Activated naive CD8-positive, alpha-beta T cell treated with anti-CD3 and anti-CD28 coated beads, Interleukin-2, amount 10 ng/mL, durations not matched to agents 7 days and 5 days (primary cell): ENCODE measurements at regions not wholly inside any gene's neighbourhood (a gene's known extent, or its start where the extent isn't known, plus 50 kb on each side); places are given as distances from the start of the nearest gene placed in this dataset.
A peak's percentile ranks its signal among the peaks of the same experiment; 100 is the strongest.
"Not testable (repeated sequence)": the region's sequence is repeated elsewhere in the genome, so short reads cannot be mapped to it uniquely, and the experiment has no call there.

Experiments
- ATAC-seq: fragments of 150-1000 bp; cut with Tn5 transposase; one replicate; pipeline ENCODE4 v1.10.0; 2021; ENCODE audit warnings: low read depth, moderate library complexity
- POLR2A ChIA-PET: fragments of 350-600 bp; sonication (Branson Sonifier 250); formaldehyde crosslinking; loops from one replicate; lab custom pipeline; 2021; ENCODE audit warnings: antibody characterized with exemption; lab: Charles Lee
- DNase-seq: peaks from one replicate; pipeline ENCODE4 v3.0.0; 2021
- H3K27ac Mint-ChIP-seq: one replicate; pipeline ENCODE4 v1.8.0; 2022; ENCODE audit warnings: mild to moderate bottlenecking, mixed read lengths
- H3K27me3 Mint-ChIP-seq: one replicate; pipeline ENCODE4 v1.8.0; 2022; ENCODE audit warnings: mild to moderate bottlenecking, moderate library complexity, mixed read lengths
- H3K36me3 Mint-ChIP-seq: one replicate; pipeline ENCODE4 v1.8.0; 2021; ENCODE audit warnings: mild to moderate bottlenecking, mixed read lengths
- H3K4me1 Mint-ChIP-seq: one replicate; pipeline ENCODE4 v1.8.0; 2021; ENCODE audit warnings: mixed read lengths
- H3K4me3 Mint-ChIP-seq: one replicate; pipeline ENCODE4 v1.8.0; 2022; ENCODE audit warnings: mild to moderate bottlenecking, moderate library complexity, mixed read lengths
- H3K9me3 Mint-ChIP-seq: one replicate; pipeline ENCODE4 v1.8.0; 2021; ENCODE audit warnings: mixed read lengths

DNA sequence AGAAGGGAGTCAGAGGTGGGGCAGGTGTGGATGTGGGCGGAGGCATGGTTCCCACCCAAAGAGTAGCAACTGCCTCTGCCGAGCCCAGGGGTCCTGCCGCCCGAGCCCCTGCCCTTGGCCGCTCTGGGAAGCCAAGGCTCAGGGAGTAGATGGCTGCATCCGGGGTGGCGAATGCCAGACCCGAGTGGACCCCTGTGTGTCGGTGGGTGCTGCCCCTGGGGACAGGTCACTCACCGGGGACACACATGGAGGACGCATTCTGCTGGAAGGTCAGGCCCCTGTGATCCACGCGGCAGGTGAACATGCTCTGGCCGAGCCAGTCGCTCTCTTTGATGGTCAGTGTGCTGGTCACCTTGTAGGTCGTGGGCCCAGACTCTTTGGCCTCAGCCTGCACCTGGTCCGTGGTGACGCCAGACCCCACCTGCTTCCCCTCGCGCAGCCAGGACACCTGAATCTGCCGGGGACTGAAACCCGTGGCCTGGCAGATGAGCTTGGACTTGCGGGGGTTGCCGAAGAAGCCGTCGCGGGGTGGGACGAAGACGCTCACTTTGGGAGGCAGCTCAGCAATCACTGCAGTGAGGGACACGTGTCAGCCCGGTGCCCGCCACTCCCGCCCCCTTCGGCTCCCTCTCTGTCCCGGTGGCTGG, 329.0 kb downstream of the TMEM121 start:
- Mint-ChIP-seq H3K27ac (no peak overlapping the region), H3K27me3 (no peaks in the 10 kb centered on the region), H3K9me3 (no peaks in the 10 kb centered on the region), H3K36me3 (peaks cover 3% of the 10 kb centered on the region), H3K4me3 (no peak overlapping the region), H3K4me1 (peaks cover 13% of the 10 kb centered on the region)
- POLR2A ChIA-PET = no interaction called here
- DNase-seq (peak; percentile 26), ATAC-seq (no peak)

DNA sequence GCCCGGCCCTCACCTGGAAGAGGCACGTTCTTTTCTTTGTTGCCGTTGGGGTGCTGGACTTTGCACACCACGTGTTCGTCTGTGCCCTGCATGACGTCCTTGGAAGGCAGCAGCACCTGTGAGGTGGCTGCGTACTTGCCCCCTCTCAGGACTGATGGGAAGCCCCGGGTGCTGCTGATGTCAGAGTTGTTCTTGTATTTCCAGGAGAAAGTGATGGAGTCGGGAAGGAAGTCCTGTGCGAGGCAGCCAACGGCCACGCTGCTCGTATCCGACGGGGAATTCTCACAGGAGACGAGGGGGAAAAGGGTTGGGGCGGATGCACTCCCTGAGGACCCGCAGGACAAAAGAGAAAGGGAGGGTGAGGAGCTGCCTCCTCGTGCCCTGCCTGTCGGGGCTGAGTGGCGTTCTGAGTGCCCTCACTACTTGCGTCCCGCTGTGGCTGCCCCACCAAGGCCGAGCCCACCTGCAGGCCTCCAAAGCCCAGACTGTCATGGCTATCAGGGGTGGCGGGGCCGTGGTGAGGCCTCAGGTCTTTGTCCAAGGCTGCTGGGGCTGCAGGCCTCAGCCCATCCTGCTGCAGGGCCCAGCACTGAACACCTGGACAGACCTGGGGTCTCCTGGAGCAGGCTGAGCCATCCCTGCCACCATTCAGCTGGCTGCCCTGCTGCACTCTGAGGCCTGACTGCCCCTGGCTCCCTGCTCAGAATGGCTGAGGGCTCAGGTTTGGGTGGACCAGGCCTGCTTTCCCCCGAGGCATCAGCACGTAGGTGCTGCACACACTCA, 329.7 kb downstream of the TMEM121 start:
- ATAC-seq = no peak
- Mint-ChIP-seq H3K27ac (peak overlapping the region; percentile 61), H3K4me1 (peaks cover 20% of the 10 kb centered on the region), H3K9me3 (no peaks in the 10 kb centered on the region), H3K27me3 (no peaks in the 10 kb centered on the region), H3K4me3 (no peak overlapping the region), H3K36me3 (peaks cover 3% of the 10 kb centered on the region)
- POLR2A ChIA-PET = no interaction called here
- peak; percentile 28 for DNase-seq

DNA sequence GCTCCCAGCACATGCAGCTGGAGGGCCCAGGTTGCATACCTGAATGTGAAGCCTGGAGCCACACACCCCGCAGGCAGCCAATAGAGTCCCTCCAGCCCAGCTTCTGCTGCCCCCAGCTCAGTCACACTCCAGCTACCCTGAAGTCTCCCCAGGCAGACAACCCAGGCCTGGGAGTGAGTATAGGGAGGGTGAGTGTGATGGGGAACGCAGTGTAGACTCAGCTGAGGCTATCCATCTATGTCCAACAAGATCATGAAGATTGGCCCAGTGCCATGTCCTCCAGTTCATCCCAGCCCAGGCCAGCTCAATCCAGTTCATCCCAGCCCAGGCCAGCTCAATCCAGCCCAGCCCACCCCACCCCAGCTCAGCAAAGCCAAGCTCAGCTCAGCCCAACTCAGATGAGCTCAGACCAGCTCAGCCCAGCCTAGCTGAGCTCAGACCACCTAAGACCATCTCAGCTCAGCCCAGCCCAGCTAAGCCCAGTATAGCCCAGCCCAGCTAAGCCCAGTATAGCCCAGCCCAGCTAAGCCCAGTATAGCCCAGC, 330.4 kb downstream of the TMEM121 start:
- DNase-seq (peak; percentile 29), ATAC-seq (no peak)
- POLR2A ChIA-PET = no interaction called here
- Mint-ChIP-seq H3K27me3 (no peaks in the 10 kb centered on the region), H3K36me3 (peaks cover 3% of the 10 kb centered on the region), H3K4me3 (peak overlapping the region; percentile 30), H3K9me3 (no peaks in the 10 kb centered on the region), H3K4me1 (peaks cover 26% of the 10 kb centered on the region), H3K27ac (peak overlapping the region; percentile 61)

DNA sequence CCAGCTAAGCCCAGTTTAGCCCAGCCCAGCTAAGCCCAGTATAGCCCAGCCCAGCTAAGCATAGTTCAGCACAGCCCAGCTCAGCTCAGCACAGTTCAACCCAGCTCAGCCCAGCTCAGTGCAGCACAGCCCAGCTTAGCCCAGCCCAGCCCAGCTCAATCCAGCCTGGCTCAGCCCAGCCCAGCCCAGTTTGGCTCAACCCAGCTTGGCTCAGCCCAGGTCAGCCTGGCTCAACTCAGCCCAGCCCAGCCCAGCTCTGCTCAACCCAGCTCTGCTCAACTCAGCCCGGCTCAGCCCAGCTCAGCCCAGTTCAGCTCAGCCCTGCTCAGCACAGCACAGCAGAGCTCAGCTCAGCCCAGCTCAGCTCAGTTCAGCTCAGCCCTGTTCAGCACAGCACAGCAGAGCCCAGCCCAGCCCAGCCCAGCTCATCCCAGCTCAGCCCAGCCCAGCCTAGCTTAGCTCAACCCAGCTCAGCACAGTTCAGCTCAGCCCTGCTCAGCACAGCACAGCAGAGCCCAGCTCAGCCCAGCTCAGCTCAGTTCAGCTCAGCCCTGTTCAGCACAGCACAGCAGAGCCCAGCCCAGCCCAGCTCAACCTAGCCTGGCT, 330.9 kb downstream of the TMEM121 start:
- ATAC-seq (peak; percentile 25), DNase-seq (peak; percentile 41)
- Mint-ChIP-seq H3K4me3 (no peak overlapping the region), H3K9me3 (no peaks in the 10 kb centered on the region), H3K27me3 (no peaks in the 10 kb centered on the region), H3K4me1 (peaks cover 32% of the 10 kb centered on the region), H3K36me3 (peaks cover 3% of the 10 kb centered on the region), H3K27ac (peak overlapping the region; percentile 90)
- POLR2A ChIA-PET = no interaction called here

DNA sequence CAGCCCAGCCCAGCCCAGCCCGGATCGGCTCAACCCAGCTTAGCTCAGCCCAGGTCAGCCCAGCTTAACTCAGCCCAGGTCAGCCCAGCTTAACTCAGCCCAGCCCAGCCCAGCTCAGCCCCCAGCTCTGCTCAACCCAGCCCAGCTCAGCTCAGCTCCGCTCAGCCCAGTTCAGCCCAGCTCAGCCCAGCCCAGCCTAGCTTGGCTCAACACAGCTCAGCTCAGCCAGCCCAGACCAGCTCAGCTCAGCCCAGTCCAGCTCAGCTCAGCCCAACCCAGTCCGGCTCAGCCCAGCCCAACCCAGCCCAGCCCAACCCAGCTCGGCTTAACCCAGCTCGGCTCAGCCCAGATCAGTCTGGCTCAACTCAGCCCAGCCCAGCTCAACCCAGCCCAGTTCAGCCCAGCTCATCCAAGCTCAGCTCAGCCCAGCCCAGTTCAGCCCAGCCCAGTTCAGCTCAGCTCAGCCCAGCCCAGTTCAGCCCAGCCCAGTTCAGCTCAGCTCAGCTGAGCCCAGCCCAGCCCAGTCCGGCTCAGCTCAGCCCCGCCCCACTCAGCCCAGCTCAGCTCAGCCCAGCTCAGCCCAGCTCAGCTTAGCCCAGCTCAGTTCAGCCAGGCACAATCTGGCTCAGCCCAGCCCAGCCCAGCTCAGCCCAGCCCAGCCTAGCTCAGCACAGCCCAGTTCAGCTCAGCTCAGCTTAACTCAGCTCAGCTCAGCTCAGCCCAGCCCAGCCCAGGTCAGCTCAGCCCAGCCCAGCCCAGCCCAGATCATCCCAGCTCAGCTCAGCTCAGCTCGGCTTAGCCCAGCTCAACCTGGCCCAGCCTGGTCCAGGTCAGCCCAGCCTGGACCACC, 331.7 kb downstream of the TMEM121 start:
- peak overlapping the region; percentile 90 for H3K27ac Mint-ChIP-seq
- H3K9me3 Mint-ChIP-seq = no peaks in the 10 kb centered on the region

DNA sequence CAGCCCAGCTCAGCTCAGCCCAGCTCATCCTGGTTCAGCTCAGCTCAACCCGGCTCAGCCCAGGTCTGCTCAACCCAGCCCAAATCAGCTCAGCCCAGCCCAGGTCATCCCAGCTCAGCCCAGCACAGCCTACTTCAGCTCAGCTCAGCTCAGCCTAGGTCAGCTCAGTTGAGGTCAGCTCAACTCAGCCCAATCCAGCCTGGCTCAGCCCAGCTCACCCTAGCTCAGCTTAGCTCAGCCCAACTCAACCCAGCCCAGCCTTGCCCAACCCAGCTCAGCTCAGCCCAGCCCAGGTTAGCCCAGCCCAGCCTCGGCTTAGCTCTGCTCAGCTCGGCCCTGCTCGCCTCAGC, 332.3 kb downstream of the TMEM121 start:
- Mint-ChIP-seq H3K4me3 (peak overlapping the region; percentile 12), H3K27ac (peak overlapping the region; percentile 90), H3K9me3 (no peaks in the 10 kb centered on the region), H3K4me1 (peaks cover 35% of the 10 kb centered on the region), H3K36me3 (peaks cover under 1% of the 10 kb centered on the region), H3K27me3 (no peaks in the 10 kb centered on the region)
- DNase-seq = no peak
- POLR2A ChIA-PET = no interaction called here
- no peak for ATAC-seq

More for the DNA sequence above, 331.7 kb downstream of the TMEM121 start:
- DNase-seq (peak; percentile 43), ATAC-seq (peak; percentile 22)
- Mint-ChIP-seq H3K4me3 (peak overlapping the region; percentile 12), H3K4me1 (peaks cover 38% of the 10 kb centered on the region), H3K27me3 (no peaks in the 10 kb centered on the region), H3K36me3 (peaks cover 3% of the 10 kb centered on the region)
- POLR2A ChIA-PET = no interaction called here

DNA sequence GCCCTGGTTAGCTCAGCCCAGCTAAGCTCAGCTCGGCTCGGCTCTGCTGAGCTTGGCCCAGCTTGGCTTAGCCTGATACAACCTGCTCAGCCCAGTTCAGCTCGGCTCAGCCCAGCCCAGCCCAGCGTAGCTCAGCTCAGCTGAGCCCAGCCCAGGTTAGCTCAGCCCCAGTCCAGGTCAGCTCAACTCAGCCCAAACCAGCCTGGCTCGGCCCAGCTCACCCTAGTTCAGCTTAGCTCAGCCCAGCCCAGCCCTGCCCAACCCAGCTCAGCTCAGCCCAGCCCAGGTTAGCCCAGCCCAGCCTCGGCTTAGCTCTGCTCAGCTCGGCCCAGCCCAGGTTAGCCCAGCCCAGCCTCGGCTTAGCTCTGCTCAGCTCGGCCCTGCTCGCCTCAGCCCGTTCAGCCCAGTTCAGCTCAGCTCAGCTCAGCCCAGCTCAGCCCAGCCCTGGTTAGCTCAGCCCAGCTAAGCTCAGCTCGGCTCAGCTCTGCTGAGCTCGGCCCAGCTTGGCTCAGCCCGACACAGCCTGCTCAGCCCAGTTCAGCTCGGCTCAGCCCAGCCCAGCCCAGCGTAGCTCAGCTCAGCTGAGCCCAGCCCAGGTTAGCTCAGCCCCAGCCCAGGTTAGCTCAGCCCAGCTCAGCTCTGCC, 332.8 kb downstream of the TMEM121 start:
- ATAC-seq = peak; percentile 2
- DNase-seq, H3K4me3 Mint-ChIP-seq, H3K27me3 Mint-ChIP-seq, H3K36me3 Mint-ChIP-seq, POLR2A ChIA-PET, H3K9me3 Mint-ChIP-seq: not testable (repeated sequence)
- Mint-ChIP-seq H3K27ac (peak overlapping the region; percentile 90), H3K4me1 (peaks cover 35% of the 10 kb centered on the region)

DNA sequence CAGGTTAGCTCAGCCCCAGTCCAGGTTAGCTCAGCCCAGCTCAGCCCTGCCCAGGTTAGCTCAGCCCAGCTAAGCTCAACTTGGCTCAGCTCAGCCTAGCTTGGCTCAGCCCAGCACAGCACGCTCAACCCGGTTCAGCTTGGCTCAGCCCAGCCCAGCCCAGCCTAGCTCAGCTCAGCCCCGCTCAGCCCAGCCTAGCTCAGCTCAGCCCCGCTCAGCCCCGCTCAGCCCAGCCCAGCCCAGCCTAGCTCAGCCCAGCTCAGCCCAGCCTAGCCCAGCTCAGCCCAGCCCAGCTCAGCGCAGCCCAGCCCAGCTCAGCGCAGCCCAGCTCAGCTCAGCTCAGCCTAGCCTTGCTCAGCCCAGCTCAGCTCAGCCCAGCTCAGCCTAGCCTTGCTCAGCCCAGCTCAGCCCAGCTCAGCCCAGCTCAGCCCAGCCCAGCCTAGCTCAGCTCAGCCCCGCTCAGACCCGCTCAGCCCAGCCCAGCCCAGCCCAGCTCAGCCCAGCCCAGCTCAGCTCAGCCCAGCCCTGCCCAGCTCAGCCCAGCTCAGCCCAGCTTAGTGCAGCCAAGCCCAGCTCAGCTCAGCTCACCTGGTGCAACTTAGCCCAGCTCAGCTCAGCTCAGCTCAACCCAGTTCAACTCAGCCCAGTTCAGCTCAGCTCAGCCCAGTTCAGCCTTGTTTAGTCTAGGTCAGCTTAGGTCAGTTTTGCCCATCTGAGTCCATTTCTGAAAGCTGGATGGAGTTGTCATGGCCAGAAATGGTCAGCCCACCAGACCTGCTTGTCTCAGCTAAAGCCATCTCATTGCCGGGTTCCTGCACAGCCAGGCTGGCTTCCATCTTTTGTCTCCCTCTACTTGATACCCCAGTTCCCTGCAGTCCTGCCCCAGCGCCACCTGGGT, 333.6 kb downstream of the TMEM121 start:
- Mint-ChIP-seq H3K27ac (peak overlapping the region; percentile 90), H3K27me3 (no peaks in the 10 kb centered on the region), H3K9me3 (no peaks in the 10 kb centered on the region), H3K36me3 (peaks cover 1% of the 10 kb centered on the region), H3K4me1 (peaks cover 35% of the 10 kb centered on the region), H3K4me3 (peak overlapping the region; percentile 64)
- POLR2A ChIA-PET = no interaction called here
- DNase-seq (peak; percentile 56), ATAC-seq (peak; percentile 49)

DNA sequence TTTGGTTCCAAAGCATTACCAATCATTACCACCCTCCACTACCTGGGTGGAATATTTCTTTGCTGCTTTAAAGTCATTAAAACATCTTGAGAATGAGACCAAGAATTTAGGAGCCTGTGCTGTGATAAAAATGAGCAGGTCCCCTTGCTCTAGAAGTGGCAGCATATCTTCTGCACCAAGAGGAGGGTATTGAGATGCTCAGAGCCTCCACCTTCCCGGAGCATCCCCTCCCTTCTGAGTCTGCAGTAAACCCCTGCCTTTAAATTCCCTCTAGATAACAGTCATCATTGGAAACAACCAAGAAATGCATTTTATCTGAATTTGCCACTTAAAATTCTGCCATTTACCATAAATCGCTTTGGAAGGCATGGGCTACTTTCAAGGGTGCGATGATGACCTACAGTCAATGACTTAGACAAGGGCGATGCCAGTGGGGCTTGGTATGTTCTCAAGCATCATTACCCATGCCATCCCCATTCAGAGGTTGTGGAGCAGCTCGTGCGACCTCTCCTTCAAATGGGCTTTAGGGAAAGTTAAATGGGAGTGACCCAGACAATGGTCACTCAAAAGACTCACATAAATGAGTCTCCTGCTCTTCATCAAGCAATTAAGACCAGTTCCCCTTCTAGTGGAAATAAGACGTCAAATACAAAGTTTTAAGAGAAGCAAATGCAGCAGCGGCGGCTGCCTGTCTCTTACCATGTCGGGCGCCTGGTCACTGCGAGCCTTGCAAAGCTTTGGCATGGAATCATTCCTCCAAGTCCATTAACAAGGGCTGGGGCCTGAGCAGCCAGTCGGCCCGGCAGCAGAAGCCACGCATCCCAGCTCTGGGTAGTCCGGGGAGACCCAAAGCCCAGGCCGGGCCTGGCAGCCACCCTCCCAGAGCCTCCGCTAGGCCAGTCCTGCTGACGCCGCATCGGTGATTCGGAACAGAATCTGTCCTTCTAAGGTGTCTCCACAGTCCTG, 334.5 kb downstream of the TMEM121 start:
- Mint-ChIP-seq H3K27ac (peak overlapping the region; percentile 90), H3K27me3 (no peaks in the 10 kb centered on the region), H3K9me3 (no peaks in the 10 kb centered on the region), H3K36me3 (peaks cover 1% of the 10 kb centered on the region), H3K4me3 (peak overlapping the region; percentile 64), H3K4me1 (peaks cover 33% of the 10 kb centered on the region)
- ATAC-seq (no peak), DNase-seq (peak; percentile 37)
- POLR2A ChIA-PET = no interaction called here

DNA sequence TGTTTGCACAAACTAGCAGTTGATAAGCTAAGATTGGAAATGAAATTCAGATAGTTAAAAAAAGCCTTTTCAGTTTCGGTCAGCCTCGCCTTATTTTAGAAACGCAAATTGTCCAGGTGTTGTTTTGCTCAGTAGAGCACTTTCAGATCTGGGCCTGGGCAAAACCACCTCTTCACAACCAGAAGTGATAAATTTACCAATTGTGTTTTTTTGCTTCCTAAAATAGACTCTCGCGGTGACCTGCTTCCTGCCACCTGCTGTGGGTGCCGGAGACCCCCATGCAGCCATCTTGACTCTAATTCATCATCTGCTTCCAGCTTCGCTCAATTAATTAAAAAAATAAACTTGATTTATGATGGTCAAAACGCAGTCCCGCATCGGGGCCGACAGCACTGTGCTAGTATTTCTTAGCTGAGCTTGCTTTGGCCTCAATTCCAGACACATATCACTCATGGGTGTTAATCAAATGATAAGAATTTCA, 335.6 kb downstream of the TMEM121 start:
- H3K27me3 Mint-ChIP-seq = no peaks in the 10 kb centered on the region

More for the DNA sequence above, 335.6 kb downstream of the TMEM121 start:
- Mint-ChIP-seq H3K27ac (peak overlapping the region; percentile 90), H3K4me1 (peaks cover 33% of the 10 kb centered on the region), H3K36me3 (peaks cover 1% of the 10 kb centered on the region), H3K9me3 (no peaks in the 10 kb centered on the region), H3K4me3 (peak overlapping the region; percentile 64)
- POLR2A ChIA-PET = interaction anchor here (1.2 to 1.4 kb wide), 2 partner anchors 18 to 47 kb away, joined by 3 to 4 read pairs; no protein-coding TSS in a partner anchor
- DNase-seq (peak; percentile 57), ATAC-seq (peak; percentile 15)
